GM18520 (cell line): ENCODE measurements at regions not wholly inside any gene's neighbourhood (a gene's known extent, or its start where the extent isn't known, plus 50 kb on each side); places are given as distances from the start of the nearest gene placed in this dataset.

Experiments
- ATAC-seq: cut with Tn5 transposase; IDR thresholded peaks from one replicate; pipeline ENCODE4 v1.9.1; 2021; ENCODE audit not compliant: unreplicated experiment

DNA sequence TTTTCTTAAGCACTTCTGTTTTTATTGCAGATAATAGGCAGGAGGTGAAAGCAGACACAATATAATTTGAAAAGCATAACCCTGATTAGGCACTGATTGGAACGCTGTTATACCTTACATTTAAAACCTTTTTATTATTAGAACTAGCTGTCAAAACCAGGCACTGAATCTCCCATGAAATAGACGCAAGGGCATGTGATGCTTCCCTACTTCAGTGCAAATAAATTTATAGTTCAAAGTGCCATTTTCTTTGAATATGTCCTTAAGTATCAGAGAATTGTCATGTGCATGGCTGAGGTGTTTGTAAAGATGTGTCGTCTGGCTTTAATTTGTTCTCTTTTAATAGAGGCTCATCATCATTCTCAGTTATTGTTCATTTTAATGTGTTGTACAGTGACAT, 386.0 kb downstream of the NR2F2 start:
- ATAC-seq: no peak

DNA sequence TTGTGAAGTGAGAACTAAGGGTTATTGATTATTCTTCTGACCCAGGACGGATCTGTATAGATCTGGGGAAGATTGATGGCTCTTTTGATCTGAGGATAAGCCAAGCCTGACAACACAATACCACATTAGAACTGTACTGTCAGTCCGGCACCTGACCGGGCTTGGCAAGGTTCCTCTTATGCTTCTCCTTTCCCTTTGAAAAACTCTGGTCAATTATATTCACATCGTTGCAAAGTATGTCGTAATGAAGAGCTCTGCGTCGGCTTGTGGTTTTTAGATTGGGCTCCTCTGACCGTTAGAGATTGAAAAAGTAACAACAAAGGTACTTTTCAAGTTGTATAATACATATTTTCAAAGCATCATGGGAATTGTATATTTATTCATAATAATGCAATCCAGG, 389.8 kb downstream of the NR2F2 start:
- ATAC-seq: no peak

DNA sequence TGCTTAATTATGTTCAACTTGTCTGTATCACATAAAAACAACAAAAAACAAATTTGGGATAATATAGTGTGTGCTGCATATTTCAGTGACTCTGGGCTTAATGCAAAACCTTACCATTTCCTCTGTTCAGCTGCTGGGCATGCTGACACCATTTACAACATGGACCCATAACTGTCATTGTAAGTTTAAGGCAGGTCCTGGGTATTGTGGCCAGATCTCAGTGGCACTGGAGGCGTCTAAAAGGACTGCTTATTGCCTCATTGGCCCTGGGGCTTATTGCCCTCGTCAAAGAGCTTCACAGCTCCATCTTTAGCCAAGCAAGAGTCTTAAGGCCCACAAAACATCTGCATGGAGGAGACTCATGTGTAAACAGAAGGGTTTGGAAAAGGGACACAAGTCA, 390.2 kb downstream of the NR2F2 start:
- ATAC-seq: no peak

GRCh38 chr15:96728591-96728990, 398.1 kb downstream of the NR2F2 start:
- no peak for ATAC-seq

GRCh38 chr15:96732704-96733103, 402.2 kb downstream of the NR2F2 start:
- ATAC-seq: no peak

DNA sequence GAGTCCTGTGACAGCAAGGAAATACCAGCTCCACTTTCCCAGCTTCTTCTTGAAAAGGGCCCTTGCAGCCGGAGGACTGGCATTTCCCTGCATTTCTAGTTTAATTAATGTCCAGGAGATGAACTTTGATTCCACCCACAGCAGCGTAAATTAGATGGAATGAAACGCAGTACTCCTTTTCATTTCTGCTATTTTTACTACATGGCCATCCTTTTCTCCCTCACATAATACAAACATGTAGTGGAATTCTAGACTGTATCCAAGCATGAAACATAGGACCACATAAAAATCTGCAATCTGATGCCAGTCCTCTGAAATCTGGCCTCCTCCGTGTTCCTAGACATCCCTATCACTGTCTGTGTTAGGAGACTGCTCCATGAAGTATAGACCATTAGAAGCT, 403.2 kb downstream of the NR2F2 start:
- no peak for ATAC-seq

DNA sequence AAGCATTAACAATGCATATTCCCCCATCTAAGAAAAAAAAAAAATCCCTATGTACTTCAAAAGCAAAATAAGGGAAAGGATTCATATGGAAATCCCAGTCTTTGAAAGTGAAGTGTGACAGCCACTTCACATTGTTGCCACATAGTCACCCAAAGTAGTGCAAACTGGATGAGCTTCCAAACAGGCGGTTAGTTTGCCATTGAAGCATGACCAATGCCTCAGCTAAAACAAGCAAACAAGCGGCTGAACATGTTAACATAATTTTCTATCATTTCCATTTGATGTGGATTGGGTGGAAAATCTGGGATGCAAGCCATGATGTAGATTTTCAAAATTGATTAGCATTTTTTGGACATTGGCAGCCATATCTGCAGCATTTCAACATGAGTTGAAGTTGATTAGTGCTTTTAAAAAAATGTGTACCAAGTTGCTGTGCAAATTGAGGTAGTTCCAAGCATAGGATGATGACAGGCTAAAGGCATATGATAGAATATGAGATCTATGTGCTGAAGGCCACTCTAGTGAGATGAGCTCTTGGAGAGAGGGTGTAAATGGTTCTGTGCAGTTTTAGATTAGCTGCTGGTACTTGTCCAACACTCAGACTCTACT, 405.2 kb downstream of the NR2F2 start:
- no peak for ATAC-seq

- no peak for ATAC-seq
Observed at GRCh38 chr15:96736384-96736783, 405.9 kb downstream of the NR2F2 start.

GRCh38 chr15:96737408-96737807, 406.9 kb downstream of the NR2F2 start:
- ATAC-seq: no peak

DNA sequence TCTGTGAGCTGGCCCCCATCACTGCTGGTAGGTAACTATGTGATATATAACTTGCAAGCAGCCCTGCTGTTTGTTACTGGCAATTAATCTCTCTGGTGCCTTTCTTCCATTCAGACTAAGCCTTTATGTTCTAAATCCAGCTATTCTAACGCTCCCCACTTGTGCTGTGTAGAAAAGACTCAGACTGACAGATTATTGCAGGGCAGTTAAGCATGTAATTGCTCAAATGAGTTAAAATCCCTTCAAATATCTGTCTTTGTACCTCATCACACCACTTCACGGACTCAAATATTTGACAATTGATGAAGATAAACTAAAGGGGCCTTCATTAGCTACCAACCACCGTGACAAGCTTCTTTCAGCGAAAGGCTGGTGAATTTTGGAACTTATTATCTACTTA, 416.2 kb downstream of the NR2F2 start:
- no peak for ATAC-seq

DNA sequence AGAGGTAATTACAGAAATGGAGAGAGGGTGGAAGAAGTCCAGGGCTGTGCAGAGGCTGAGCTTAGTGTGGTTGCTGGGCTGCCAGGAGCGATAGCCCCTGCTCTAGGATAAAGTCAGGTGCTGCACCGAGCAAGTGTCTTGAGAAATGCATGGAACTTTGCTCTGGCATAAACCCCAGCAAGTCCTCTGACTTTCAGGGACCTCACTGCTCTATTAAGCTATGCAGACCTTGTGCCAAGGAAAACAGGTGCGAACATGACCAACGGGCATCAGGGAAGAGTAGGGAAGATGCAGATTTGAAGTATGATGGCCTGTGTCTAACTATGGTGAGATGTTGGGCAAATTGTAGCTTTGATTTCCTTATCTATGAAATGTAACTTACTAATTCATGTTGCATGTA, 416.8 kb downstream of the NR2F2 start:
- no peak for ATAC-seq

DNA sequence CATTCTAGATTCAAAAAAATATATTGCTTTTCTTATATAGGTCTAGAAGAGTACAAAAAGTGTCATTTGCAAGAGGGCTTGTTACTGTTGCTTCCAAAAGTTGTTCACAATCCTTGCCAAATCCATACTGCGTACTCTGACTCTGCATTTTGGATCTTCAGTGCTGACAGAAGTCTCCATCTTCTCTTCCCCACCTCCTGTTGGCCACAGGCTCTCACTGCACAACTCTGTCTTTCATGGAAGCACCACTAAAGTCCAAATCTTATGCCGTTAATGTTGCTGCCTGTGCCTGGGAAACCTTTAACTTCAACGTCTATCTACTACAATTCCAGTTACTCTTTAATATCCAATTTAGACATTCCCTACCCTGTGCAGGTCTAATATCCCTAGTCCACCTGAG, 419.9 kb downstream of the NR2F2 start:
- no peak for ATAC-seq

GRCh38 chr15:96756146-96756545, 425.6 kb downstream of the NR2F2 start:
- no peak for ATAC-seq

- no peak for ATAC-seq
Observed at GRCh38 chr15:96756656-96757055, 426.2 kb downstream of the NR2F2 start.

DNA sequence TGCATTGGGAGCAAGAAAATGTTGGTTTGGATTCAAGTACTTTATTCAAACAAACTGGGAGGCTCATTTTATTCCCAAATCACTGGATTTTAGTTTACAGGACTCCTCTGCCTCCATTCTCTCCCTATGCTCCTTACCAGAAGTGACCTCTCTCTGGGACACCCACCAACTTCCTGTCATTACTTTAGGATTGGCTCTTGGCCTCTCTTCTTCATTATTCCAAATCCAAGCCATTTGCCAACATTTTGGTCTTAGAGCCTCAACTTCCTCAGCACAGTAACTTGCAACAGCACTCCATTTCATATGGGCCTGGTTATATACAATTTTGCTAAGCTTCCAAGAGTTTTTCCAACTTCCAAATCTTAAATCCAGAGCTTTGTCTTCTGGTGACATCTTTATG, 432.1 kb downstream of the NR2F2 start:
- no peak for ATAC-seq

DNA sequence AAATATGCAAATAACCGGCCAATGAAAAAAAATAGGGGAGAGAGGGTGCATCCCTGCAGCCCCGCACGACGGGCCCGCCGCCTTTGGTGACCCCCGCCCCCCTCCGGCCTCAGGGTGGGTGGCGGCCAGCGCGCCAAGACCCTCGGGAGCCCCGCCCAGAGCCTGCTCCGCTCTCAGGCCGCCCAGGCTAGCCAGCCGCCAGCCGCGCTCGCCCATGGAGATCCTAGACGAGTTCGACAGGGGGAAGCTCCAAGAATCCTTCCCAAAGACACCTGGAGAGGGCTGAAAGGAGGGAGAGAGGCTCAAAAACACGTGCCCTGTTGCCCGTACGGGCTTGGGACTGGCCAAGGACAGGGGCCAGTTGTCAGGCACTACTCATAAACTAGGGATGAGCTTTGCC, 434.0 kb downstream of the NR2F2 start:
- no peak for ATAC-seq

DNA sequence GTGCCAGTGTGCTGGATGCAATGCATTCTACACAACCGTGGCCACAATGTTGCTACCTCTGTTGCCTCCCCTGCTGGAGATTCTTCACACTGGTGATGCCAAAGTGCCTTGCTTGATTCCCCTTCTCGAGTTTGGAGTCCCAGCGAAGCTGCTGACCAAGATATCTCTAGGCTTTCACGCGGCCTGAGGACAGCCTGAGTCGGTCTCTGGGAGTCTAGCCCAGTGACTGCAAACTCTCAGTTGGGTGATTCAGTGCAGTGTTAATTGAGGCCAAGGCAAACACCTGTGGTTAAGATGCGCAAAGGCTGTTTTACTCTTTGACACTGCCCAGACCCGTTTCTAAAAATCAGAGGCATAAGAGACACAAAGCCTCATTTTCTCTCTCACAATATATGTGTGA, 434.4 kb downstream of the NR2F2 start:
- ATAC-seq: no peak

- ATAC-seq: no peak
Observed at GRCh38 chr15:96766366-96766765, 435.9 kb downstream of the NR2F2 start.

- ATAC-seq: no peak
Observed at GRCh38 chr15:96767703-96768434, 437.4 kb downstream of the NR2F2 start.

GRCh38 chr15:96768435-96768789, 437.9 kb downstream of the NR2F2 start:
- no peak for ATAC-seq

DNA sequence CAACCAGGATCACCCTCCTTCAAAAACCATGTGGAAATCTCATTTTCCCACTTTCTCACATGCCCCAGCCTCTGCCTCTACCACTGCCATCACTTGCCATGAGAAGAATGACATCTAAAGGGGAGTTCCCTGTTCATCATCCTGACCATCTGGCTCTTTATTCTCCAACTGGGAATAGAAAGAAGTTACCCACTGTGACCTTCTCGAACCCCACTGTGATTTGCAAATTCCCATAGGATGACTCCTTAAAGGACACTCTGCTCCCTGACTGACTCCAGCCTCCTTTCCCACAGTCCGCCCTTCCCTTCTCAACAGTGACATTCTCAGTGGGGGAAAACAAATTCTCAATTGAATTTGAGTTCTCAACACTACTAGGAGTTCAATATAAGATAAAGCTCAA, 440.5 kb downstream of the NR2F2 start:
- ATAC-seq: no peak

DNA sequence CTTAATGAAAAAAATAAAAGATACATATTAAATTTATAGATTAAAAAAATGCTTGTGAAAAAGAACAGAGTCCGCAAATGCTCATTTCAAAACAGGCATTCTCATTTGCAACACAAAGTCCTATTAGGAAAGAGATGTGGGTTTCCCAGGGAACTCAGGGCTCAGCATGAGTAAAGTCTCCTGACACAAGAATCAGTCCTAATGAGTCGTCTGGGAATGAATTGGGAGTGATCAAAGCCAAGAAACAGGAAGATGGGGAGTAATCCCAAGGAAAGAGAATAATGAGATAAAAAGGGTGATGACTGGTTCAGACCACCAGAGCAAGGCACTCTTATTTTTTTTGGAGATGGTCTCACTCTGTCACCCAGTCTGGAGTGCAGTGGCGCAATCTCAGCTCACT, 443.7 kb downstream of the NR2F2 start:
- ATAC-seq: no peak

DNA sequence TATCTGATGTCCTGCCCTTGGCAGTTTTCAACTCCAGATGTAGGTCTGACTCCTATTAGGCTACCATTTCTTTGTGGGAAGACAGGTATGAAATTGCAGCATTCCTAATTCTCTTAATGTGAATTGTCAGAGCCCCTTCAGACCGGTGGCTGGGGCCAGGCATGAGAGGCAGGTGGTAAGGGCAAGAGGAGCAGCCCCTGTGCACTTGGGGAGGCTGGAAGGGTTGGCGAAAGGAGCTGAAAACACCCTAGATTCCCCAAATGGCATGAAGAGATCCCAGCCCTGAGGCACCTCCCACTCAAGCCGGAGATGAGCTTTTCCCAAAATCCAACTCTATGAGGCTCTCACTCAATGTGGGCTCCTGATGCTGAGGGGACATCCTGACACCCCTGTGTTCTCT, 453.2 kb downstream of the NR2F2 start:
- no peak for ATAC-seq
